ENCODE measurements at regions not wholly inside any gene's neighbourhood (a gene's known extent, or its start where the extent isn't known, plus 50 kb on each side); places are given as distances from the start of the nearest gene placed in this dataset.

GRCh38 chr4:177902386-177902785 is 460.1 kb upstream of the AGA start:
- H3K4me3 ChIP-seq (ENCODE audit: control insufficient read depth, low read depth, low read length): no peak overlapping the region
- TF ChIP-seq CTCF (IDR thresholded peaks at IDR 0.05; ENCODE audit: control insufficient read depth, insufficient read depth, low read depth, low read length, missing control alignments): no peak
- DNase-seq (ENCODE audit: low read depth): no peak

- no peak for TF ChIP-seq CTCF (IDR thresholded peaks at IDR 0.05; ENCODE audit: control insufficient read depth, insufficient read depth, low read depth, low read length, missing control alignments)
- no peak for DNase-seq (ENCODE audit: low read depth)
- H3K4me3 ChIP-seq (ENCODE audit: control insufficient read depth, low read depth, low read length): no peak overlapping the region
Observed at GRCh38 chr4:177907736-177908424, 465.6 kb upstream of the AGA start.

- no peak for TF ChIP-seq CTCF (IDR thresholded peaks at IDR 0.05; ENCODE audit: control insufficient read depth, insufficient read depth, low read depth, low read length, missing control alignments)
- H3K4me3 ChIP-seq (ENCODE audit: control insufficient read depth, low read depth, low read length): no peak overlapping the region
- no peak for DNase-seq (ENCODE audit: low read depth)
Observed at GRCh38 chr4:177921715-177922114, 479.5 kb upstream of the AGA start.

- no peak overlapping the region for H3K4me3 ChIP-seq (ENCODE audit: control insufficient read depth, low read depth, low read length)
- TF ChIP-seq CTCF (IDR thresholded peaks at IDR 0.05; ENCODE audit: control insufficient read depth, insufficient read depth, low read depth, low read length, missing control alignments): no peak
- DNase-seq (ENCODE audit: low read depth): no peak
Observed at GRCh38 chr4:177923888-177924287, 481.7 kb upstream of the AGA start.

- H3K4me3 ChIP-seq (ENCODE audit: control insufficient read depth, low read depth, low read length): no peak overlapping the region
- no peak for TF ChIP-seq CTCF (IDR thresholded peaks at IDR 0.05; ENCODE audit: control insufficient read depth, insufficient read depth, low read depth, low read length, missing control alignments)
- DNase-seq (ENCODE audit: low read depth): no peak
Observed at GRCh38 chr4:177937041-177937440, 494.8 kb upstream of the AGA start.

GRCh38 chr4:177938226-177938625 is 496.0 kb upstream of the AGA start:
- no peak overlapping the region for H3K4me3 ChIP-seq (ENCODE audit: control insufficient read depth, low read depth, low read length)
- no peak for TF ChIP-seq CTCF (IDR thresholded peaks at IDR 0.05; ENCODE audit: control insufficient read depth, insufficient read depth, low read depth, low read length, missing control alignments)
- DNase-seq (ENCODE audit: low read depth): no peak

All from AG09309 (cell line).